ENCODE measurements at regions not wholly inside any gene's neighbourhood (a gene's known extent, or its start where the extent isn't known, plus 50 kb on each side); places are given as distances from the start of the nearest gene placed in this dataset.

- DNase-seq (ENCODE audit: low read depth), result no peak
- no peaks in the 10 kb centered on the region for H3K36me3 ChIP-seq (ENCODE audit: control insufficient read depth, insufficient read depth, low read length)
- FAIRE-seq, result no peak
- H3K4me3 ChIP-seq (ENCODE audit: low read depth, low read length), result no peak overlapping the region
- no peaks in the 10 kb centered on the region for H3K27me3 ChIP-seq (ENCODE audit: control insufficient read depth, insufficient read depth, low read length)
- TF ChIP-seq CTCF (IDR thresholded peaks at IDR 0.05; ENCODE audit: insufficient read depth, low read length, severe bottlenecking), result no peak
These were observed 277.0 kb downstream of the CDH2 start for GRCh38 chr18:27899893-27900292.

GRCh38 chr18:27894746-27895145 lies 282.2 kb downstream of the CDH2 start:
- DNase-seq (ENCODE audit: low read depth) (no peak), FAIRE-seq (no peak)
- H3K4me3 ChIP-seq (ENCODE audit: low read depth, low read length), result no peak overlapping the region
- TF ChIP-seq CTCF (IDR thresholded peaks at IDR 0.05; ENCODE audit: insufficient read depth, low read length, severe bottlenecking), result no peak
- no peaks in the 10 kb centered on the region for H3K36me3 ChIP-seq (ENCODE audit: control insufficient read depth, insufficient read depth, low read length)
- no peaks in the 10 kb centered on the region for H3K27me3 ChIP-seq (ENCODE audit: control insufficient read depth, insufficient read depth, low read length)

GRCh38 chr18:27887711-27888495 lies 289.0 kb downstream of the CDH2 start:
- TF ChIP-seq CTCF (IDR thresholded peaks at IDR 0.05; ENCODE audit: insufficient read depth, low read length, severe bottlenecking), result no peak
- H3K4me3 ChIP-seq (ENCODE audit: low read depth, low read length), result no peak overlapping the region
- FAIRE-seq, result no peak
- peak; percentile 33 for DNase-seq (ENCODE audit: low read depth)
- no peaks in the 10 kb centered on the region for H3K27me3 ChIP-seq (ENCODE audit: control insufficient read depth, insufficient read depth, low read length)
- no peaks in the 10 kb centered on the region for H3K36me3 ChIP-seq (ENCODE audit: control insufficient read depth, insufficient read depth, low read length)

- peak; percentile 61 for DNase-seq (ENCODE audit: low read depth)
- no peak for FAIRE-seq
- no peaks in the 10 kb centered on the region for H3K27me3 ChIP-seq (ENCODE audit: control insufficient read depth, insufficient read depth, low read length)
These were observed 289.6 kb downstream of the CDH2 start for GRCh38 chr18:27887287-27887686.

GRCh38 chr18:27879540-27879939 lies 297.4 kb downstream of the CDH2 start:
- H3K27me3 ChIP-seq (ENCODE audit: control insufficient read depth, insufficient read depth, low read length), result no peaks in the 10 kb centered on the region
- H3K4me3 ChIP-seq (ENCODE audit: low read depth, low read length), result no peak overlapping the region
- no peak for TF ChIP-seq CTCF (IDR thresholded peaks at IDR 0.05; ENCODE audit: insufficient read depth, low read length, severe bottlenecking)
- no peaks in the 10 kb centered on the region for H3K36me3 ChIP-seq (ENCODE audit: control insufficient read depth, insufficient read depth, low read length)
- DNase-seq (ENCODE audit: low read depth) (no peak), FAIRE-seq (no peak)

More at GRCh38 chr18:27887287-27887686, 289.6 kb downstream of the CDH2 start:
- TF ChIP-seq CTCF (IDR thresholded peaks at IDR 0.05; ENCODE audit: insufficient read depth, low read length, severe bottlenecking), result no peak
- no peaks in the 10 kb centered on the region for H3K36me3 ChIP-seq (ENCODE audit: control insufficient read depth, insufficient read depth, low read length)
- H3K4me3 ChIP-seq (ENCODE audit: low read depth, low read length), result no peak overlapping the region

GRCh38 chr18:27871726-27872125 lies 305.2 kb downstream of the CDH2 start:
- Histone ChIP-seq H3K4me3 (ENCODE audit: low read depth, low read length) (no peak overlapping the region), H3K36me3 (ENCODE audit: control insufficient read depth, insufficient read depth, low read length) (no peaks in the 10 kb centered on the region), H3K27me3 (ENCODE audit: control insufficient read depth, insufficient read depth, low read length) (peaks cover 2% of the 10 kb centered on the region)
- no peak for TF ChIP-seq CTCF (IDR thresholded peaks at IDR 0.05; ENCODE audit: insufficient read depth, low read length, severe bottlenecking)
- no peak for FAIRE-seq
- DNase-seq (ENCODE audit: low read depth), result no peak

All from bronchial epithelial cell (primary cell).